GM12878 (cell line): ENCODE measurements at regions not wholly inside any gene's neighbourhood (a gene's known extent, or its start where the extent isn't known, plus 50 kb on each side); places are given as distances from the start of the nearest gene placed in this dataset.

ENCODE experiments used
- ATF3 ChIP-seq: IDR thresholded peaks from 2 replicates; pipeline ENCODE4 v1.6.1; 2011; ENCODE audit warnings: low read depth, mild to moderate bottlenecking, low read length, moderate library complexity, borderline replicate concordance; ENCODE audit errors: extremely low read depth
- CUX1 ChIP-seq: IDR thresholded peaks from 2 replicates; pipeline ENCODE4 v1.6.1; 2012; ENCODE audit warnings: improper control_type of control experiment, low read depth, low read length; ENCODE audit not compliant: insufficient replicate concordance
- KLF5 ChIP-seq: fragments of 450-650 bp; IDR thresholded peaks from 2 replicates; pipeline ENCODE4 v1.6.1; 2014; ENCODE audit warnings: mild to moderate bottlenecking; ENCODE audit not compliant: partially characterized antibody
- POLR2A ChIP-seq: IDR thresholded peaks from 2 replicates; pipeline ENCODE4 v1.6.1; 2011; ENCODE audit warnings: low read depth, mild to moderate bottlenecking, low read length
- POU2F2 ChIP-seq: IDR thresholded peaks from 3 replicates; pipeline ENCODE4 v1.6.1; 2011; ENCODE audit warnings: low read depth, mild to moderate bottlenecking, low read length, borderline replicate concordance
- RAD51 ChIP-seq: fragments of 450-650 bp; IDR thresholded peaks from 2 replicates; pipeline ENCODE4 v1.6.1; 2016; ENCODE audit warnings: moderate library complexity, mild to moderate bottlenecking, inconsistent platforms
- RB1 ChIP-seq: fragments of 450-650 bp; formaldehyde crosslinking; IDR thresholded peaks from 2 replicates; pipeline ENCODE4 v1.6.1; 2017; ENCODE audit warnings: mild to moderate bottlenecking, borderline replicate concordance
- RFX5 ChIP-seq: IDR thresholded peaks from 2 replicates; pipeline ENCODE4 v1.6.1; 2011; ENCODE audit warnings: low read depth, low read length, improper control_type of control experiment
- SMAD5 ChIP-seq: IDR thresholded peaks from 2 replicates; pipeline ENCODE4 v1.6.1; 2016; ENCODE audit warnings: antibody characterized with exemption, low read depth
- SREBF2 ChIP-seq: IDR thresholded peaks from 2 replicates; pipeline ENCODE4 v1.6.1; 2012; ENCODE audit warnings: mild to moderate bottlenecking, low read length

- no peak for TF ChIP-seq CUX1
- no peak for TF ChIP-seq RFX5
- no peak for TF ChIP-seq POU2F2
- TF ChIP-seq ATF3, result no peak
- no peak for TF ChIP-seq SMAD5
- no peak for TF ChIP-seq SREBF2
- no peak for TF ChIP-seq RB1
- TF ChIP-seq RAD51, result no peak
- no peak for TF ChIP-seq KLF5
- TF ChIP-seq POLR2A, result no peak
Measured at GRCh38 chr16:17947165-17947564, 389.4 kb downstream of the NPIPA8 start (continued).
